Caki2 (cell line): ENCODE measurements at regions not wholly inside any gene's neighbourhood (a gene's known extent, or its start where the extent isn't known, plus 50 kb on each side); places are given as distances from the start of the nearest gene placed in this dataset.

ENCODE experiments used
- DNase-seq: peaks from one replicate; pipeline ENCODE4 v3.0.0-alpha.2; 2015; ENCODE audit warnings: low read depth
- in situ Hi-C: cut with HindIII; loops from 2 replicates; pipeline ENCODE4 v1.10.0; 2016; ENCODE audit warnings: low sequenced_read_pairs, low pct_unique_long_range_greater_than_20kb, mixed read lengths

- DNase-seq: peak; percentile 46
- in situ Hi-C loops: no loop called here
Measured at GRCh38 chr1:4375812-4376211, 278.6 kb upstream of the AJAP1 start.

- no peak for DNase-seq
- in situ Hi-C loops: no loop called here
Measured at GRCh38 chr1:4379451-4380175, 274.8 kb upstream of the AJAP1 start.

- in situ Hi-C loops: no loop called here
- peak; percentile 76 for DNase-seq
Measured at GRCh38 chr1:4380564-4381168, 273.7 kb upstream of the AJAP1 start.

GRCh38 chr1:4393191-4393590 is 261.2 kb upstream of the AJAP1 start:
- in situ Hi-C loops: no loop called here
- no peak for DNase-seq

- in situ Hi-C loops: no loop called here
- no peak for DNase-seq
Measured at GRCh38 chr1:4394366-4394765, 260.0 kb upstream of the AJAP1 start.

- in situ Hi-C loops: no loop called here
- peak; percentile 9 for DNase-seq
Measured at GRCh38 chr1:4395158-4395557, 259.3 kb upstream of the AJAP1 start.

GRCh38 chr1:4395676-4396075 is 258.7 kb upstream of the AJAP1 start:
- in situ Hi-C loops: no loop called here
- peak; percentile 21 for DNase-seq

GRCh38 chr1:4396551-4396950 is 257.9 kb upstream of the AJAP1 start:
- DNase-seq: no peak

GRCh38 chr1:4397196-4397595 is 257.2 kb upstream of the AJAP1 start:
- no peak for DNase-seq
- in situ Hi-C loops: no loop called here

More at GRCh38 chr1:4396551-4396950, 257.9 kb upstream of the AJAP1 start:
- in situ Hi-C loops: no loop called here

- DNase-seq: no peak
- in situ Hi-C loops: no loop called here
Measured at GRCh38 chr1:4402032-4402431, 252.4 kb upstream of the AJAP1 start.

GRCh38 chr1:4404854-4405590 is 249.4 kb upstream of the AJAP1 start:
- no peak for DNase-seq
- in situ Hi-C loops: no loop called here

GRCh38 chr1:4407851-4408250 is 246.6 kb upstream of the AJAP1 start:
- DNase-seq: no peak
- in situ Hi-C loops: no loop called here

GRCh38 chr1:4408380-4408779 is 246.0 kb upstream of the AJAP1 start:
- no peak for DNase-seq
- in situ Hi-C loops: no loop called here

GRCh38 chr1:4411862-4412261 is 242.5 kb upstream of the AJAP1 start:
- no peak for DNase-seq
- in situ Hi-C loops: no loop called here

GRCh38 chr1:4415476-4415875 is 238.9 kb upstream of the AJAP1 start:
- in situ Hi-C loops: no loop called here
- no peak for DNase-seq

- no peak for DNase-seq
- in situ Hi-C loops: no loop called here
Measured at GRCh38 chr1:4416189-4416588, 238.2 kb upstream of the AJAP1 start.

GRCh38 chr1:4418021-4418420 is 236.4 kb upstream of the AJAP1 start:
- in situ Hi-C loops: no loop called here
- no peak for DNase-seq

GRCh38 chr1:4421986-4422385 is 232.4 kb upstream of the AJAP1 start:
- no peak for DNase-seq
- in situ Hi-C loops: no loop called here

GRCh38 chr1:4422504-4423289 is 231.7 kb upstream of the AJAP1 start:
- DNase-seq: no peak
- in situ Hi-C loops: no loop called here
